NCI-H460 (cell line): ENCODE measurements at regions not wholly inside any gene's neighbourhood (a gene's known extent, or its start where the extent isn't known, plus 50 kb on each side); places are given as distances from the start of the nearest gene placed in this dataset.

ENCODE experiments used
- DNase-seq: peaks from one replicate; pipeline ENCODE4 v3.0.0-alpha.2; 2016; ENCODE audit warnings: low read depth; ENCODE audit errors: extremely low read depth

- no peak for DNase-seq
Measured at GRCh38 chr2:43129676-43130547, 96.5 kb downstream of the ZFP36L2 start.

GRCh38 chr2:43128559-43128955 lies 97.8 kb downstream of the ZFP36L2 start:
- no peak for DNase-seq

- DNase-seq, result no peak
Measured at GRCh38 chr2:43127941-43128558, 98.4 kb downstream of the ZFP36L2 start.

- DNase-seq, result peak; percentile 16
Measured at GRCh38 chr2:43127208-43127940, 99.0 kb downstream of the ZFP36L2 start.

- DNase-seq, result no peak
Measured at GRCh38 chr2:43126817-43127207, 99.6 kb downstream of the ZFP36L2 start.

GRCh38 chr2:43125090-43125998 lies 101.1 kb downstream of the ZFP36L2 start:
- DNase-seq, result no peak

- no peak for DNase-seq
Measured at GRCh38 chr2:43124687-43125057, 101.7 kb downstream of the ZFP36L2 start.

- DNase-seq, result no peak
Measured at GRCh38 chr2:43123981-43124686, 102.3 kb downstream of the ZFP36L2 start.

- no peak for DNase-seq
Measured at GRCh38 chr2:43123486-43123885, 102.9 kb downstream of the ZFP36L2 start.

- no peak for DNase-seq
Measured at GRCh38 chr2:43123028-43123427, 103.4 kb downstream of the ZFP36L2 start.

- DNase-seq, result no peak
Measured at GRCh38 chr2:43121580-43122314, 104.7 kb downstream of the ZFP36L2 start.

GRCh38 chr2:43119303-43119702 lies 107.1 kb downstream of the ZFP36L2 start:
- DNase-seq, result no peak

- no peak for DNase-seq
Measured at GRCh38 chr2:43117521-43118143, 108.8 kb downstream of the ZFP36L2 start.

GRCh38 chr2:43116988-43117387 lies 109.4 kb downstream of the ZFP36L2 start:
- DNase-seq, result no peak

GRCh38 chr2:43115881-43116280 lies 110.5 kb downstream of the ZFP36L2 start:
- no peak for DNase-seq

- no peak for DNase-seq
Measured at GRCh38 chr2:43114210-43114609, 112.2 kb downstream of the ZFP36L2 start.

GRCh38 chr2:43111788-43112554 lies 114.4 kb downstream of the ZFP36L2 start:
- DNase-seq, result no peak

GRCh38 chr2:43110442-43110871 lies 115.9 kb downstream of the ZFP36L2 start:
- DNase-seq, result no peak
